ENCODE measurements at regions not wholly inside any gene's neighbourhood (a gene's known extent, or its start where the extent isn't known, plus 50 kb on each side); places are given as distances from the start of the nearest gene placed in this dataset.

DNA sequence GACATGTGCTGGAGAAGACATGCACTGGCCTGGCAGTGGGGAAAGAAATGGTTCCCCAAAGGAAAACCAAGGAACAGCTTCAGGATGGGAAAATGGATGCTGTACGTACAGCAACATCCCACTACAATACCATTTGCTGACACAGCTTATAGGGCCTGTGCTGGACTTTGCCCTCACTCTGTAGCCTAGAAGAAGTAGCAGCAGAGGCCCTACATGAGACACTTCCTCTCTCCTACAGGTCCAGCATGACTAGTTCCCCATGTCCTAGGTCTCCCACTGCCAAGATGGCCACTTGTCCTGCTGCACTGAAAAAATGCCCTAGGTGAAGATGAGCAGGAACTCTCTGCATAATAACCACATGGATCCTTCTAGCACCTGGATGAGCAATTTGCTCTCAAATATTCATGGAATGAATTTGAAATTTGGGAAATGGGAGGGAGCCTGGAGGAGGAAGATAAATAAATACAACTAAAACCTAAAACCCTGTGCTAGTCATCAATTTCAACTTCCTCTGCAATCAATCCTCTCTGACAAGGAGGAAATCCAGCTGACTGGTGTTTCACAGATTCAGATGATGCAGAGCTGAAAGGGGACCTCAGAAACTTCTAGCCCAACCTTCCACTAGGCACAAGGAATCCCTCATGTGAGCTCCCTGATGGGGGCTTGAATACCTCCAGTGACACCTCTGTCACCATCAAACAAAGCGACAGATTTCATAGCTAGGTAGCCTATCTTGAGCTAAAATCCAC lies 514.3 kb upstream of the PPP2R3A start:
- no peak for TF ChIP-seq CTCF (IDR thresholded peaks at IDR 0.05)
- no peak for TF ChIP-seq POLR2A (IDR thresholded peaks at IDR 0.05)
